D341Med (cell line): ENCODE measurements at regions not wholly inside any gene's neighbourhood (a gene's known extent, or its start where the extent isn't known, plus 50 kb on each side); places are given as distances from the start of the nearest gene placed in this dataset.
A peak's percentile ranks its signal among the peaks of the same experiment; 100 is the strongest.
"Not testable (repeated sequence)": the region's sequence is repeated elsewhere in the genome, so short reads cannot be mapped to it uniquely, and the experiment has no call there.

Experiments
- DNase-seq: peaks from one replicate; pipeline ENCODE4 v3.0.0; 2012; ENCODE audit warnings: low spot score

DNA sequence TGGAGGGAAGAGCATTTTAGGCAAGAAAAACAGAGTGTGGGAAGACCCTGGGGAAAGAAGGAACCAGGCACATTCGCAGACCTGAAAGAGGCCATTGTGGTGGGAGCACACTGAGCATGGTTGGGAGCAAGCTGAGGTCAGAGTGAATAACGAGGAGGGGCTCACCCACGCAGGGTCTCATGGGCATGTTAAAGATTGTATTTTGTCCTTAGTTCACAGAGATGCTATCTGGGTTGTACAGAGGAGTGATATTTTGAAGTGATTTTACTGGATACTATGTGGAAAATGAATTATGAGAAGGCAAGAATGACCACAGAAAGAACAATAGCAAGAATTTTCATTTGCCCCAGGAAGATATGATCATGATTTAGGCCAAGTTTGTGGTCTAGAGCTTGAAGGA, 578.3 kb upstream of the NR5A2 start:
- no peak for DNase-seq

DNA sequence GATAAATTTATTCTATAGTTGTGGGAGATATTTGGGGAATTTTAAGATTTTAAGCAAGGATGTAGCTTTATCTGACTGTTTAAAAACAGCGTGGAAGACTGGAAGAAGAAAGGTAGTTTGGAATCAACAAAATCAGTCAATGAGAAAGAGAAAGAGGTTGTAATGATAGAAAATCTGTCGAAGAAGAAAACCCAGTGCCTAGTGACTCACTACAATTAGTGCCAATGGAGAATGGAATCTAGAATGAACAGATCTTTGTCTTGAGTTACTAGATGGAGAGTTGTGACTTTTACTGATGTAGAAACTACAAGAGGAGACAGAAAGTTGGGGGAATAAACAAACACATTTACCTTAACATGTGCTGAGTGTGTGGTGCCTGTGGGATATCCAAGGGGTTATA, 577.8 kb upstream of the NR5A2 start:
- no peak for DNase-seq

DNA sequence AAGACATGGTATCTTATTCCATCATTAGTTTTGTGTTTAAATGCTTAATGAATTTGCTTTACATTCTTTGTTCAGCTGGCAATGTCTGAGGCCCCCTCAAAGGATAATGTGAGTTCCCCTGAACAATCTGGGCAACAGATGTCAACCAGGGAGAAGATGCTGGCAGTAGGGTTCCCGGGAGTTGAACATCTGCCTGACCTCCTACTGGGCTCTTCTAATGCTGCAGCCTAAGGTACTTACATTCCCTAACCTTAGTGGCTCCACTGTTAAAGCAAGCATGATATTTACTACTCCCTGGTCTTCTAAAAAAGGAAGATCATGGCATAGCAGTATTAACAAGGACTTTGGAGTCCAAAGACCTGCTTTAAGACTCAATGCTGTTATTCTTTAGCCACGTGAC, 574.9 kb upstream of the NR5A2 start:
- DNase-seq = no peak

DNA sequence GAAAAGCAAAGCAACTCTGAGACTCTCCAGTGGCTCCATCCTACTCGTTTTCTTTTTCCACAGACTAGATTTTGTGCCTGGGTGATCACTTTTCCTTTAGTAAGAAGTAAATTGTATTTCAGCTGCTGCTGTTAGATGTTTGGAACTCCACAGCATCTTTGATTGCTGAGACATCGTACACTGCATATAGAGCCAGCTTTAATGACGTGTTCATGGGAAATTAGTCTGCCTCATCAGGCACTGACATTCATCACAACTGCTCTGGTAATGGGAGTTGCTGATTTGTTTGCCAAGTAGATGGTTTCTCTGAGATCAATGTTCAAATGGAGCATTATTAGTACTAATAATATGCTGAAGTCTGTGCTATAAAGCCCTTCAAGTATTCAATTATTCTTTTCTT, 573.8 kb upstream of the NR5A2 start:
- no peak for DNase-seq

DNA sequence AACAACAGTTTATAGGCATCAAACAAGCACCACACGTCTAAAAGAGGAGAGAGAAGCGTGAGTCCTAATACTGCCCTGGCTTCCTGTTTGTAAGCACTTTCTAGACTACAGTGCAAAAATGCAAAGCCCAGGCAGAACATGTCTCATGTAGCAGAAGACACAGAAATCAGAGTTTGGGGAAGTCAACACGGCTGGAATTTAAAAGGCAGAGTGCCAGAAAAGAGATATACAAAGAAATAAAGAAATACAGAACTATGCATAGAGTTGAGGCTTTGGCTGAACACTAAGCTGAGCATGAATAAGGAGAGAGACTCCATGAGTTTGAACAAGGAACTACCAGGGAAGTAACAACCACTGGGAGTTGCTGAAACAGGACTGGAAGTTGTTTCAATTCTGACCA, 566.6 kb upstream of the NR5A2 start:
- no peak for DNase-seq

DNA sequence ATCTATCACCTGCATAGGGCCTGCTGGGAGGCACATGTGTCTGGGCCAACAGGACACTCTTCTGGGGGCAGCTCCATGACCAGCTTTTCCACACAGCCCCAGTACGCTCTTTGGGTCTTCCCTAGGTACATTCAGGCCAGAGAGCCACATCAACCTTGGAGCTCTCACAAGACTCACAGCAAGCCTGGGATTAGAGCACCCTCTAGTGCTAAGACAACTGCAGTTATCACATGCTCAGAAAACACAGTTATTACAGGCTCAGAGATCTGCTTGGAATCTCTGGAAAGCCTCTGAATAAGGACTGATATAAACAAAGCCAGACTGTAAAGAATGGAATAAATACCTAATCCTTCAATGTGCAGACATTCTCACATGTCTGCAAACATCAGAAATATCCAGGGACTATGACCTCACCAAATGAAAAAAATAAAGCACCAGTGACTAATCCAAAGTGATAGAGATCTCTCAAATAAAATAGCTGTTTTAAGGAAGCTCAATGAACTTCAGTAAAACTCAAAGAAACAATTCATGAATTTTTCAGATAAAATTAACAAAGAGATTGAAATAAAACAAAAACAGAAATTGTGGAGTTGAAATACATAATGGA, 563.9 kb upstream of the NR5A2 start:
- peak; percentile 68 for DNase-seq

DNA sequence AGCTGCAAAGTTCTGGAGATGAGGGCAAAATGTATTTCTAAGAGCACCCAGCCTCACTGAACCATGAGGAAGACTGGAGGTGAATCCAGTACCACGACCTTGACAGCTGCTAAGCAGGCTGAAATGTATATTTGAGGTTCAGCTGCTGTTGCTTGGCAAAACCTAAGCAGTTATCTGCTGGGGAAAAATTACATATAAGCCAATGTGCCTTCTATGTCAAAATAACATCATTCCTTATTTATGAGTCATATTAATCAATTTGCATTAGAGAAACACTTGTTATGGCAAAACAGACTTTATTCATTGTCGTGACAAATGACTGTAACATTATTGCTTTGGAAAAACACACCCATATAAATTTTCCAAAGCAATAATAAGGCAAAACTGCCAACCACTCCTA, 560.5 kb upstream of the NR5A2 start:
- DNase-seq = no peak

DNA sequence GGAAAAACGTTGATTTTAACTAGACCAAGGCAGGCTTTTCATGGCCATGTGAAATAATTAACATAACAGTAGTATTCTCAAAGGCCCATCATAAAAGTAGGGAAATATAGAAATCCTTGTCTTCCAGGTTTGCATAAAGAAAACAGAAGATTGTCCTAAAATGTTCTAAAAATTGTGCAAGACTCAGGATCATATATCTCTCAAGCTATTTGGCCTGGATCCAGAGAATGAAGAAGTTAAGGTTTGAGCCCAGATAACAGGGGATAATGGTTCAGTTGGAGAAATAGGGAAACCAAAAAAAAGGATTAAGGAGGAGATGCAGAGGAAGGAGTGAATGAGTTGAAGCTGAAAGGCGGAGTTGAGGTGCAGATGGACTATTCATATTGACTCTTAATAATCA, 555.5 kb upstream of the NR5A2 start:
- DNase-seq = no peak

DNA sequence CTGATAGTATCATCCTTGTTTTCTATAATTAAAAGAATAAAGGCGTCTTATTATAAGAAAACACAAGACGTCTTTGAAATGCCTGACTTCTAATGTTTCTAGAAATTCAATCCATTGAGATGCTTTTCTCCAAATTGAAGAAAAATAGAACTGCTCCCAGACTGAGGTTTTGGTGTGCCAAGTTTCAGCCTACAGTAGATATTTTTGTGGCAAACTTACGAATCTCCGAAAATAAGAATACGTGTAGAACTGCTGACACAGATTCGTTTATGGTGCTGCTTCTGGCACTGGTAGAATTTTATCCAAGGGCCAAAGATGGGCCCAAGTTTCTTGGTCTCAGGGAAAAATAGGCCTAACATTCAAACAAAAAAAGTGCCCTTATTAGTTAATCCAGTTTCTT, 554.5 kb upstream of the NR5A2 start:
- DNase-seq = no peak

DNA sequence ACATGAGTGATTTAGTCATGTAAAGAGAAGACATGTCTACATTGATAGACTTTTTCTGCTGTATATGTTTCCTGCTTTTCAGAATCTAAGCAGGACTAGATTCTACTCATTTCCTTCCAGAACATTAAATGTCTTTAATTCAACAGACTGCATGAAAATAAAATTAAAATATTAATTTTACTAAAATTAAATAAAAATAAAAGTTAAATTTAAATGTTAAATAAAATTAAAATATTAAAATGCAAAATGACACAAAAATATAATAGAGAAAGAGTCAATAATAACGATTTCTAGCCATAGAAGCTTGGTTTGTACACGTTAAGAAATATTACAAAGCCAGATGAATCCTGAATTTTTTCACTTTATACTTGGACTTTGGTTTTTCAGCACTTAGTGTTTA, 552.8 kb upstream of the NR5A2 start:
- DNase-seq = no peak

DNA sequence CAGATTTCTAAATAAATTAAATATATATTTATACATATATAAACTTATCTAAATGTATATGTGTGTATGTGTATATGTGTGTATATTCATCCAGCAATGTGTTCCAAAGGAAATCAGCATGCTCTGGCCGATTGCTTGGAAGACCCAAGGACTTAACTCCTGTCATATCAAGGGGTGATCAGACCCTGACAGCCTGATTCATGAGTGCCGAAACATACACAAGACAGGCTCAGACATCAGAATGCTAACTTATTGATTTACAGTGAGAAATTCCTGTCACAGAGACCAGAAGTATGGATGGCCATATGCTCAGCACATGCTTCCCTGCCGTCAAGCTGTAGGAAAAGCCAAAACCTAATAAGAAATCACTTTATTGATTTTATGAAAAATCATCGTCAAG, 545.1 kb upstream of the NR5A2 start:
- DNase-seq = no peak

DNA sequence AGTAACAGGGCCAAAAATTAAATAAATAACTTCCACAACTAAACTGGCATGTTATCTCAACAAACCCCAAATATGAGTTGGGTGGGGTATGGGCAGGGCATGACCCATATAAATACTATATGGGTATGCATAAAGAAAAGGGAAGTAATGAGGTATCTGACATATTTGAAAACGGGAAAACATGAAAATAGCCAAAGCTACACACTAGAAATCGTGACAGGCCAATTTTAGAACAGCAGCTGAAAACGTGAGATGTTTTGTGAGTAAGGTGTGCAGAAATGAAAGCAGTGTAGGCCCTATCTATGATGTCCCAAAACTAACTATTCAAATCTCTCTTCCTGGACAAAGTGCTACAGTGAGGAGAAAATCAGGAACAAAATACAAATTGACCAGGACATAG, 537.9 kb upstream of the NR5A2 start:
- DNase-seq = no peak

DNA sequence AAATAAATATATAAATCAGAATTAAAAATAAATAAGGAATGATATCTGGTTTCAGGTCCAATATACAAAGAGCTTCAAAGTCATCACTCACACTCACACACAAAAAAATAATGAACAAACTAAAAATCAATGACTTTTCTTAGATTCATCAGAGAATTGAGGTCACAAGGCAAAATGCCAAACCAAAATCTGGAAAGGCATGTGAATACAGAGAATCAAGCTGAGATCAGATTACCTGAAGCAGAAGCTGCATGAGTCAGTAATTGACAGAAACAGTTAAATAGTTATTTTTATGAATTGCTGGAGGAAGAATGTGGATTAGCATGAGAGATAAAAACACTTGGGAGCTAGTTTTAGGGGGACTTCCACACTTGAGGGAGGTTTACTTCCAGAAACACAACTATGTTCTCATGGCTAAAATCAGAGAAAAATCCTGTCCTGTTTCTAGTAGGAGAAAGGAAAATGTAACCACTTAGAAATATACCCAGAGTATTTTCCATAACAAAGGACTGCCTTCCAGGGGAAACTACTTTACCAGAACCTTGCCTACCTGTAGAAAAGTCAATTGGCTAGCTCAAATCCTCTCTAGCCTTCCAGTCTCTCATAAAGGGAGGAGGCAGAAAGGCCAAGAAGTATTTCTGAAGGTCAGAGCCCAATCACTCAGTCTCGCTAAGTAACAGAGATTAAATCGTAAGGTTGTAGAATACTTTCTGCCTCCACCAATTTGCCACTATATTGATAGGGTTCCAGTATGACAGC, 536.6 kb upstream of the NR5A2 start:
- no peak for DNase-seq

DNA sequence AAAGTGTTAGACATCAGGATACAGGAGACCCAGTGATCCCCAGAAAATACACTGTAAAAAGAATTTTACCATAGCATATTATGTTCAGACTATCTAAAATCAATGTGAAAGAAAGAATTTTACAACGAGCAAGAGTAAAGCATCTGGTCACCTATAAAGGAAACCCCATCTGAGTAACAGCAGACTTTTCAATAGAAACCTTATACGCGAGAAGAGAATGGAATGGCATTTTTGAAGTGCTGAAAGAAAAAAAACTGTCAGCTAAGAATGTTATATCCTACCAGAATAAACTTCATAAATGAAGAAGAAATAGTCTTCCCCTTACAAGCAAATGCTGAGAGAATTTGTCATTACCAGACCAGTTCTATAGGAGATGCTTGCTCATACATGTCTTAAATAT, 532.1 kb upstream of the NR5A2 start:
- DNase-seq = no peak

DNA sequence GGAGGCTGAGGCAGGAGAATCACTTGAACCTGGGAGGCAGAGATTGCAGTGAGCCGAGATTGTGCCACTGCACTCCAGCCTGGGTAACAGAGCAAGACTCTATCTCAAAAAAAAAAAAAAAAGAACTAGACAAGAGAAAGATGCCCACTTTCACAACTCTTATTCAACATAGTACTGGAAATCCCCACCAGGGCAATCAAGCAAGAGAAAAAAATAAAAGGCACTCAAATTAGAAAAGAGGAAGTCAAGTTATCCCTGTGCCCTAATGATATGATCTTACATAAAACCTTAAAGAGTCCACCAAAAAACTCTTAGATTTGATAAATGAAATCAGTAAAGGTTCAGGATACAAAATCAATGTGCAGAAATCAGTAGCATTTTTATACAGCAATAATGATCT, 528.7 kb upstream of the NR5A2 start:
- not testable (repeated sequence) for DNase-seq

DNA sequence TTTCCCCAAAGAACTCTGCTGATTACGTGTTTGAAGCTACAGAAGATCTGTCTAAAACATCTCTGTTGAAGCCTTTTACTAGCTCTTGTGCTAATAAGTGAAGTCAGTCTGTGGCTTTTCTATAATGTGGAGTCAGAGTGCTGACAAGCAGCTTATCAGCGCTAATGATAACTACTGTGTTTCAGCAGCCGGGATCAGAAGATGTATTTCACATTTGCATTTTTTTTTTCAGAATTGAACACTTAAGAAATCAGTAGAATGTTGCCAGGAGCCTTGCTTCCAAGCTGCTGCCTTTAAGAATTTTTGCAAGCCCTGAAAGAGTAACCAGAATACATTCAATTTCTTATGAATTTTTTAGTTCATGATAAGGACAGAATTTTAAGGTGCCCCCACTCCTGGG, 519.4 kb upstream of the NR5A2 start:
- no peak for DNase-seq

DNA sequence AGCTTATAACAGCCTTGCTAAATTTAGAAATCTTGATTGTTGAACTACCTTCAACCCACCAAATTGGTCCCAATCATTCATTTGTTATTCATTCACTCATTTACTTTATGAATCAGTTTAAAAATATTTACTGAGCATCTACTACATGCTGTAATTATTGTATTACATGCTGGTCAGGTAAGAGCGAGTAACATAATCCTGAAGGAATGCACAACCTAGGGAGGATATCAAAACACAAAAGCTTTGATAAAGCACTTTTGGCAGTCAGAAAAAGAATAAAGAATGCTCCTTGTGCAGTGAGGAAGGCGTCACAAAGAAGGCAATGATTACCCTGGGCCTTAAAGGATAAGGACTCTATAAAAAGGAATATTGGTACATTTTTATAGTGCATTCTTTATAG, 518.9 kb upstream of the NR5A2 start:
- no peak for DNase-seq

DNA sequence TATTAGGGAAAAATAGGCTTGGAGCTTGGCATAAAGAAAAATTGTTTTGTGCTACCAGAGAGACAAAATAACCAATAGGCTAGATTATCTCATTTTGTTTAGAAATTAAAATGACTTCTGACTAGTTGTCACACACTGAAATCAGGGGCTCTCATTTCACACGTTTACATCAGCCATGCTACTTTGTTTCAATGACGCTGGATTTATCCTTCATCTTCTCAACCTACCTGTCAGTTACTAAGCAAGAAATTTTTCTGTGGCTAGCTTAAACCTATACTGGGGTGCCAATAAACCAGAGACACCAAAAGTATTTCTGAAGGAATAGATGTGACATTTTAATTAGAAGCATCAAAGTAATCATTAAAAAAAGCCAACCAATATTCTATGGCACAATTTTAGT, 518.1 kb upstream of the NR5A2 start:
- no peak for DNase-seq

DNA sequence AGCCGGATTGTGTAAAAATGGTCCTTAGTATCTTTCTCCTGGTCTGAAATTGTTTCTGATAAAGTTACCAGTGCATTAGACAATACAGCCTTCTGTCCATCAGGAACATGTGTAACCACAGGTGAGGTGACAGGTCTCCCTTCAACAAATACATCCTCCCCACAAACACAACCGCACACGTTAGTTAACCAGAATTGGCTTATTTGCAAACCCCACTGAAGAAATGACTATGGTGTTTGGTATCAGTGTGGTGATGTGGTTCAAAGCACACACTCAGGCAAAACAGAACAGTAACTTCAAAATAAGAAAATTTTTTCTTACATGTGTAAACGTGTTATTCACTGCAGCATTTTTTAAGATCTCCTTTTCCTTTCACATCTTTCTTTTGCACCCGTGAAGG, 517.2 kb upstream of the NR5A2 start:
- DNase-seq = no peak

DNA sequence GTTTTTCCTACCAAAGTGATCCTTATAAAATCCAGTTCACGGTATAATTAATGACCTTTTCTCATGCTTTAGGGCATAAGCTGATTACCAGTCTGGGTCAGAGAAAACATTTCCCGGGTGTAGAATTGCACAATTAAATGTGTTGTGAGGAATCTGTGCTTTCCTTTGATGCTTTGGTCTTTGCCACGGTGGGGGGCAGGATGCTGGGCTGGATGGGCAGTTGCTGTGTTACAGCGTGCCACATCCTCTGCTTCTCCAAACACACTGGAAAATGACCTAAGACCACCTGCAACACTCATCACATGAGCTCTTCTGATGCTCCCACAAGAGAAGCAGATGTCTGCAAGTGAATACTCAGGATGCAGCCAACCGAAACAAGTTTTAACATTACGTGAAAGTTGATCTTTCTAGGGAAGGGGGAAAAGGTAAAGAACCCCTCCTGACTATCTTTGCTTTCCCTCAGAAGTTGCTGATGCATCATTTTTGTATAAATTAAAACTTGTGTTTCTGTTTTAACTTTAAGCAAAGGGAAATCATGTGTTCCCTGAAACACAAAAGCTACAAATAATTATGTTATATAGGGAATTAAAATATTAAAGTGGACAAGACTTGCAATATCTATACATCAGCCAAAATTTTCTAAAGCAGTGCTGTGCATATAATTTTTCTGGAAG, 515.3 kb upstream of the NR5A2 start:
- DNase-seq = no peak

DNA sequence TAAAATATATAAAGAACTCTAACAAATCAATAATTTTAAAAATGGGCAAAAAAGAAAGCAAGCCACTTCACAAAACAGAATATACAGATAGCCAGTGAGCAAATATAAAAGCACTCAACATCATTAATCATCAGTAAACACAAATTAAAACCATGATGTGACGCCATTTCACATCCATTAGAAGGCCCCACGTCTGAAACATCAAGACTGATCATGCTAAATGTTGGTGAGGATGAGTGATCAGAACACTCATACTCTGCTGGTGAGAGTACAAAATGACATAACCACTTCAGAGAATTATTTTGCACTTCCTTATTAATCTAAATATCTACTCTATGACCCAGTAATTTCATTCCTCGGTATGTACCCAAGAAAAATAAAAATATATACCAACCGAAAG, 512.2 kb upstream of the NR5A2 start:
- DNase-seq = no peak

DNA sequence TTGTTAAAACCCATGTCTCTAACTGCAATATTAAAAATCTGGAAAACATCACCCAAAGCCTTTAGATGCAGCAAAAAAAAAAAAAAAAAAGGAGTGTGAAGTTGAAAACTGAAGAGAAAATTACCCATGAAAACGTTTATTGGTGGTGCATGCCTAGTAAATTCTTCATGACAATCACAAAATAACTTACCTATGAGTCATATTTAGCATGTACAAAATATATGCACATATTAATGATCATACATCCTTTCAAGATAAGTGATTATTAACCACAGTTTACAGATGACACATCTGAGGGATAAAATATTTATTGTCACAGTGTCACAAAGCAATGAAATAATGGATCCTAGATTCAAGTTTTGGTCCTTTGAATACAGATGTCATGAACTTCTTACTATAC, 505.2 kb upstream of the NR5A2 start:
- DNase-seq = no peak

DNA sequence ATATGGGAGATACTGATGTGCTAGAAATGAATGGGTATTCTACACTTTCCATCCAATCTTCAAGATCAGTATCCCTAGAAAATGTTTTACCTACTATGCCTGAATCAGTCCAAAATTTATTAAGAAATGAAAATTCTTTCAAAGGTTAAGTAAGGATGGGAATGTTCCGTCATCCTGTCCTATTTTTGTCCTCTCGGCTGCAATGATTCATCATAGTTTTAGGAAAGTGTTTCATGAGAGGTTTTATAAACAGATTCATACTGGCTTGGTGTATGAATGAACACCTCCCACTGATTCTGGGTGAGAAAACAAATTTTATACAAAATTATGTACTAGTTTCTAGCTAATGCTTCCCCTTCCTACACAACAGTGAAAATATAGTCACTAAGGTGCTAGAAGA, 504.6 kb upstream of the NR5A2 start:
- DNase-seq = no peak

DNA sequence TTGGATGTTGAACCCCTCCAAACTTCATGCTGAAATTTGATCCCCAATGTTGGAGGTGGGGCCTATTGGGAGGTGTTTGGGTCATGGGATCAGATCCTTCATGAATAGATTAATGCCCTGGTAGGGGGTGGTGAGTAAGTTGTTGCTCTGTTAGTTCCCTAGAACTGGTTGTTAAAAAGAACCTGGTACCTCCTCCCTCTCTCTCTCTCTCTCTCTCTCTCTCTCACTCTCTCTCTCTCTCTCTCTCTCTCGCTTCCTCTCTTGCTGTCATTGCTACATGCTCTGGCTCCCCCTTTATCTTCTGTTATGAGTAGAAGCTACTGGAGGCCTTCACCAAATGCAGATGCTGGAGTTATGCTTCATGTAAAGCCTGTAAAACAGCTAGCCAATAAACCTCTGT, 498.2 kb upstream of the NR5A2 start:
- no peak for DNase-seq
